A172 (cell line): ENCODE measurements at regions not wholly inside any gene's neighbourhood (a gene's known extent, or its start where the extent isn't known, plus 50 kb on each side); places are given as distances from the start of the nearest gene placed in this dataset.

ENCODE experiments used
- DNase-seq: peaks from one replicate; pipeline ENCODE4 v3.0.0-alpha.2; 2015; ENCODE audit warnings: low spot score

- DNase-seq = no peak
These were observed 199.8 kb upstream of the SFRP2 start for GRCh38 chr4:153988492-153989363.

- peak; percentile 4 for DNase-seq
These were observed 198.4 kb upstream of the SFRP2 start for GRCh38 chr4:153987291-153987690.

- DNase-seq = no peak
These were observed 188.1 kb upstream of the SFRP2 start for GRCh38 chr4:153976954-153977353.

GRCh38 chr4:153974452-153974851 is 185.6 kb upstream of the SFRP2 start:
- DNase-seq = no peak

GRCh38 chr4:153973942-153974341 is 185.1 kb upstream of the SFRP2 start:
- no peak for DNase-seq

- DNase-seq = no peak
These were observed 183.0 kb upstream of the SFRP2 start for GRCh38 chr4:153971899-153972298.

- DNase-seq = no peak
These were observed 181.3 kb upstream of the SFRP2 start for GRCh38 chr4:153970169-153970568.

GRCh38 chr4:153969542-153969941 is 180.7 kb upstream of the SFRP2 start:
- DNase-seq = no peak

GRCh38 chr4:153966641-153967040 is 177.8 kb upstream of the SFRP2 start:
- DNase-seq = no peak

- DNase-seq = no peak
These were observed 174.3 kb upstream of the SFRP2 start for GRCh38 chr4:153963216-153963615.

- no peak for DNase-seq
These were observed 173.6 kb upstream of the SFRP2 start for GRCh38 chr4:153962311-153963039.

GRCh38 chr4:153955327-153955726 is 166.4 kb upstream of the SFRP2 start:
- no peak for DNase-seq

- DNase-seq = no peak
These were observed 165.8 kb upstream of the SFRP2 start for GRCh38 chr4:153954654-153955053.

- peak; percentile 14 for DNase-seq
These were observed 161.5 kb upstream of the SFRP2 start for GRCh38 chr4:153950100-153950979.

- DNase-seq = no peak
These were observed 159.2 kb upstream of the SFRP2 start for GRCh38 chr4:153948041-153948440.

GRCh38 chr4:153947124-153947523 is 158.2 kb upstream of the SFRP2 start:
- no peak for DNase-seq

- DNase-seq = no peak
These were observed 156.8 kb upstream of the SFRP2 start for GRCh38 chr4:153945704-153946103.

GRCh38 chr4:153943738-153944415 is 155.0 kb upstream of the SFRP2 start:
- no peak for DNase-seq

GRCh38 chr4:153940916-153941315 is 152.0 kb upstream of the SFRP2 start:
- DNase-seq = no peak

- no peak for DNase-seq
These were observed 150.7 kb upstream of the SFRP2 start for GRCh38 chr4:153939570-153939969.

GRCh38 chr4:153938994-153939393 is 150.1 kb upstream of the SFRP2 start:
- no peak for DNase-seq

- no peak for DNase-seq
These were observed 148.4 kb upstream of the SFRP2 start for GRCh38 chr4:153937289-153937688.
